Superior temporal gyrus (tissue), 1 donor: ENCODE measurements at regions not wholly inside any gene's neighbourhood (a gene's known extent, or its start where the extent isn't known, plus 50 kb on each side); places are given as distances from the start of the nearest gene placed in this dataset.

ENCODE experiments used
- DNase-seq: peaks from one replicate; pipeline ENCODE4 v3.0.0-alpha.2; 2016; ENCODE audit errors: extremely low spot score

DNA sequence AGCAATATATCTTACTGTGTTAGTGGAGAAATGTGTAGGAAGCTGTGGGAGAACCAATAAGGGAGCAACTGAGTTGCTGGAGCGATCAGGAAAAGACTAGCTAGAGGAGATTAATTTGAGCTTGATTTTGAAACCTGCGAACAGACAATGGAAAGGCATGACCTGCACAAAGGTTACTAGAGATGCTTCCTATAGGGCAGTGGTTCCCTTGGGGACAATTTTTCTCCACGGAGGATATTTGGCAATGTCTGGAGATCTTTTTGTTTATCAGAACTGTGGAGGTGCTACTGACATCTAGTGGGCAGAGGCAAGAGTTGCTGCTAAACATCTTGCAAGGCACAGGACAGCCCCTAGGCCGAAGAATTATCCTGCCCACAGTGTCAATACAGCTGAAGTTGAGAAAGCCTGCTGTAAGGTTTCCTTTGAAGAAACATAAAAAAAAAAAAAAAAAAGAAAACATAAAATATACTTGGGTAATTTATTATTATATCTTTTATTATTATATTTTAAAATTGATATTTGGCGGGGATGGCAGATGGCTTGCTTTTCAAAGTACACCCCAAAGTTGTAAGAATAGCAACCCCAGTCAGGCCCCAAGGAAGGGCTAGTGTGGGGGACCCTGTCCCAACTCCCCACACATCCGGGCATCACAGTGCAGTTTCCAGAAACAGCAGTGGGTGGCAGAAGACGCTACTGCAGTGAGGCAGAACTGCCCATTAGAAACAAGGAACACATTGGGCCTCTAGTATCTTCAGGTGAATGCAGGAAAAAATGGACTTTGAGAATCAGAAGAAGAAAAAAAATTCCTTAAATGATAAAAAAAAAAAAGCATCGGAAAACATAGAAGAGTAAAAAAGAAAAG lies 481.6 kb downstream of the SH2D4B start:
- DNase-seq: peak; percentile 69

DNA sequence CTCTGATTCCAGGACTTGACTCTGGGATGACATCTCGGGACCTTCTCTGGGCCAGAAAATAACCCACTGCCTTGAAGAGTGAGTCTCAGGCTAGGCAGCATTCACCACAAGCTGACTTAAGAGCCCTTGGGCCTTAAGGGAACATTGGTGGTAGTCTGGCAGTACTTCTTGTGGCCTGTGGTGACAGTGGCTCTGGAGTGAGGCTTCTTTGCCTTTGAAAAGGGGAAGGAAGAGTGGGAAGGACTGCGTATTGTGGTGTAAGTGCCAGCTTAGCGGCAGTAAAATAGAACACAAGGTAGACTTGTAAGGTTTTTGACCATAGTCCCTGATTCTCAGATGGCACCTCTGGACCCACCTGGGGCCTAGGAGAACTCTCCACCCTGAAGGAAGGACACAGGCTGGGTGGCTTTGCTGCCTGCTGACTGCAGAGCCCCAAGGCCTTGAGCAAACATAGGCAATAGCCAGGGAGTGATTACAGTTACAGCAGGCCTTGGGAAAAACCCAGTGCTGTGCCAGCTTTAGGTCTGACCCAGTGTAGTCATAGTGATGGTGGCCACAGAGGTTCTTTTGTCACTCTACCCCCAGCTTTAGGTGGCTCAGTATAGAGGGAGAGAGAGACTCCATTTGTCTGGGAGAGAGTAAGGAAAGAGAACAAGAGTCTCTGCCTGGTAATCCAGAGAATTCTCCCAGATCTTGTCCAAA lies 483.9 kb downstream of the SH2D4B start:
- no peak for DNase-seq

DNA sequence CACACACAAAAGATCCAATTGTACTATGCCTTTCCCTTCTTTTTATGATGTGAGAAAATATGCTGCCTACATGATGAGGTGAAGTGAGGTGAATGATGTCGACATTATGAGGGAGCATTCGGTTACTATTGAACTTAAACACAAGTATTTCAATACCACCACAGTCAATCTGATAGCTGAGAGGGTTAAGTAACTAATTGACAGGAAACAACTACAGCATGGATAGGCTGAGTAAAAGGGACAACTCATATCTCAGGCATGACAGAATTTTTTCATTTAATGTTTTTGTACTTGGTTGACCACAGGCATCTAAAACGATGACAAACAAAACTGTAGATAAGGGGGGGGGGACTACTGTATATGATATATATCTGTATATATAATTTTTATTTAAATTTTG lies 488.9 kb downstream of the SH2D4B start:
- no peak for DNase-seq

- no peak for DNase-seq
Measured at GRCh38 chr10:81027223-81027622, 489.5 kb downstream of the SH2D4B start.

- DNase-seq: no peak
Measured at GRCh38 chr10:81027706-81028105, 490.0 kb downstream of the SH2D4B start.

DNA sequence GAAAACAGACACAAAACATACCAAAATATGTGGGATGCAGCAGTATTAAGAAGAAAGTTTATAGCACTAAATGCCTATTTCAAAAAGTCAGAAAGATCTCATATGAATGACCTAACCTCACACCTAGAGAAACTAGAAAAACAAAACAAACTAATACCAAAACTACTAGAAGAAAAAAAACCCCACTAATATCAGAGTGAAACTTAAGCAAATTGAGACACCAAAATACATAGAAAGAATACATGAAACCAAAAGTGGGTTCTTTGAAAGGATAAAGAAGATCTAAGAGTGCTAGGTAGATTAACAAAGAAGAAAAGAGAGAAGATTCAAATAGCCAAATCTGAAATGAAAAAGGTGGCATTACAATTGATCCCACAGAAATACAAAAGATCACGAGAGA lies 494.1 kb downstream of the SH2D4B start:
- DNase-seq: no peak

DNA sequence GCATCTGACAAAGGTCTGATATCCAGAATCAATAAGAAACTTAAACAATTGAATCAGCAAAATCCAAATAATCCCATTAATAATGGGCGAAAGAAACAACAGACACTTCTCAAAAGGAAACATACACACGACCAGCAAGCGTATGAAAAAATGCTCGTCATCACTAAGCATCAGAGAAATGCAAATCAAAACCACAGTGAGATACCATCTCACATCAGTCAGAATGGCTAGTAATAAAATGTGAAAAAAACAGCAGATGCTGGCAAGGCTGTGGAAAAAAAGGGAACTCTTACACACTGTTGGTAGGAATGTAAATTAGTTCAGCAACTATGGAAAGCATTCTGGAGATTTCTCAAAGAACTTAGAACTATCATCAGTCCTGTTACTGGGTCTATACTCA lies 496.7 kb downstream of the SH2D4B start:
- DNase-seq: no peak

DNA sequence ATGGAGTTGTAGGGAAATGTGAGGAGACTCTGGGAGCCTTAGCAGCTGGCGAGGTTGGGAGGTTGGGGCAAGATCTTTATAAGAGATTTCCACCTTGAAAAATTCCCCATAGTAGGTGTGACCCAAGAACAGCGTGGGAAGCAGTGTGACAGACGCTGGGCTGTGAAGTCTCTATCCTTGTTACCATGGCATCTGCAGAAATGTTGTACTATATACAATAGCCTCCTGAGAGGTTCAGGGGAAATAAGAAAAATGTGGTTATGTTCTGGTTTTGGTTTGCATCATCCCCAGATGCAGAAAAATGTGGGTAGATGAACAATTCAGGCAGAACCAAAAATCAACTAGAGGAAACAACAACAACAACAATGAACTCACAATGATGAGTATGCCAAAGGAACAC lies 498.6 kb downstream of the SH2D4B start:
- DNase-seq: no peak

- DNase-seq: no peak
Measured at GRCh38 chr10:81040031-81040430, 502.3 kb downstream of the SH2D4B start.

- DNase-seq: no peak
Measured at GRCh38 chr10:81040940-81041339, 503.2 kb downstream of the SH2D4B start.

- DNase-seq: no peak
Measured at GRCh38 chr10:81042647-81043046, 504.9 kb downstream of the SH2D4B start.

GRCh38 chr10:81065474-81065873 lies 527.8 kb downstream of the SH2D4B start:
- DNase-seq: no peak

DNA sequence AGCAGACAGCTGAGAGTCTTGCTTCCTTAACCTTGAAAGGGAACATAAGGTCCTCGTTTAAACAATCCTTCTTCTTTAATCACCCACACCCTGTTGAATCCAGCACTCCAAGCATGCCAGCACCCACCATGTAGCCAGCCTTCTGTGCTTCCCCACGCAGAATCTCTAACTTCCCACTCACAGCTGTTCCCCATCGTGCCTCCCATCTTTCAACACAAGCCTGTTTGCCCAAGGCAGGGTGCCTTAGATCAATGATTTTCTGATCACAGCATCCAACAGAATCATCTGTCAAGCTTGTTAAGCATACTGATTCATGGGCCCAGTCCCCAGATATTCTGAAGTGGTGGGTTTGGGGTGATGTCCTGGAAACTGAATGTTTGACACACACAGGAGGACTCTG lies 530.8 kb downstream of the SH2D4B start:
- peak; percentile 66 for DNase-seq

- DNase-seq: no peak
Measured at GRCh38 chr10:81071087-81071796, 533.5 kb downstream of the SH2D4B start.

DNA sequence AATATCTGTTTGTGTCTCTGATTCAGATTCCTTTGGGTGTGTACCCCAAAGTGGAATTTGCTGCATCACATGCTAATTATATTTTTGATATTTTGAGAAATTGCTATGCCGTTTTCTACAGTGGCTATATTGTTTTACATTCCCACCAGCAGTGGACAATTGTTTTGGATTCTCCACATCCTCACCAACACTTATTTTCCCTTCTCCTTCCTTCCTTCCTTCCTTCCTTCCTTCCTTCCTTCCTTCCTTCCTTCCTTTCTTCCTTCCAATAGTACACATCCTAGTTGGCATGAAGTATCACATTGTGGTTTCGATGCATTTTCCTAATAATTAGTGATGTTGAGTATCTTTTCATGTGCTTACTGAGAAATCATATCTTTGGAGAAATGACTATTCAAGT lies 535.5 kb downstream of the SH2D4B start:
- no peak for DNase-seq

DNA sequence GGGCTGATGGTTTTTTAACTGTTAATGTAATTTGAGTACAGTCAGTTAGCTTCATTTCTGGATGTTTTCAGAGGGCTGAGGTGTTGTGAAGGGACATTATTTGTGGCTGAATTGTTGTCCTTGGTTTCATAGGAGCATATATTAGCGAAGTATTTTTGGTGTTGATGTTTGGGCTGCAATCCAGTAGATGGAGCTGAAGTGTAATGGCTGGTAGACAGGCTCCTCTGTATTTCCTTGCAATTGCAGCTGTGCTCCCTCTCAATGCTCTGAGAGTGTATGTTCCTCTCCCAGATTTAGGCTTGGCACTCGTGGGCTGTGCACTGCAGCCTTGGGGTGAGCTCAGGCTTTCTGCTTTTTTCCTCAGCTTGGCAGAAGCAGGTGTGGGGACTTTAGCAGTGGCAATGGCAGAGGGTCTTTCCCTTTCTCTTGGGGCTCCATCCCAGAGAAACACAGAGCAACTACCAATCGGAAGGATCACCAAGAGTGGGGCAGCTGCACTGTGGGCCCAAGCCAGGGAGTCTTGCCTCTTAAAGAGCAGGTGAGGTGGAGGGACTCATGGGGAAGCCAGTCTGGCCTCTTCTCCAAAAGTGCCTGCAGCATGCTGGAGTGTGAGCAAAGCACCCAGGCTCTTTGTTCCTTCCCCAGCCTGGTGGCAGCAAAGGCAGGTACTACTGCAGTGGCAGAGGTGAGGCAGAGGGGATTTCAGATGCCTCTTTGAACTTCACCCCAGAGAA lies 544.4 kb downstream of the SH2D4B start:
- no peak for DNase-seq

- DNase-seq: no peak
Measured at GRCh38 chr10:81082621-81083376, 545.1 kb downstream of the SH2D4B start.

- DNase-seq: no peak
Measured at GRCh38 chr10:81093056-81093455, 555.4 kb downstream of the SH2D4B start.

- DNase-seq: no peak
Measured at GRCh38 chr10:81095238-81095637, 557.5 kb downstream of the SH2D4B start.

DNA sequence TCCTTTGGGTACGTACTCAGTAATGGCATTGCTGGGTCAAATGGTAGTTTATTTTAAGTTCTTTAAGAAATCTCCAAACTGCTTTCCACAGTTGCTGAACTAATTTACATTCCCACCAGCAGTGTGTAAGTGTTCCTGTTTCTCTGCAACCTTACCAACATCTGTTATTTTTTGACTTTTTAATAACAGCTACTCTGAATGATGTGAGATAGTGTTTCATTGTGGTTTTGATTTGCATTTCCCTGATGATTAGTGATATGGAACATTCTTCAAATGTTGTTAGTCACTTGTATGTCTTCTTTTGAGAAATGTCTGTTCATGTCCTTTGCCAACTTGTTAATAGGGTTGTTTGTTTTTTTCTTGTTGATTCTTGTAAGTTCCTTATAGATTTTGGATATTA lies 558.9 kb downstream of the SH2D4B start:
- no peak for DNase-seq

GRCh38 chr10:81101062-81101461 lies 563.4 kb downstream of the SH2D4B start:
- DNase-seq: no peak
